HG03280 (cell line): ENCODE measurements at regions not wholly inside any gene's neighbourhood (a gene's known extent, or its start where the extent isn't known, plus 50 kb on each side); places are given as distances from the start of the nearest gene placed in this dataset.
A peak's percentile ranks its signal among the peaks of the same experiment; 100 is the strongest.
"Not testable (repeated sequence)": the region's sequence is repeated elsewhere in the genome, so short reads cannot be mapped to it uniquely, and the experiment has no call there.

Source experiments
- ATAC-seq: cut with Tn5 transposase; IDR thresholded peaks from one replicate; pipeline ENCODE4 v1.9.1; 2021; ENCODE audit warnings: mild to moderate bottlenecking, moderate library complexity; ENCODE audit not compliant: unreplicated experiment

- ATAC-seq, result no peak
Observed at GRCh38 chr5:5902678-5903646, 475.4 kb downstream of the MED10 start.

- no peak for ATAC-seq
Observed at GRCh38 chr5:5900350-5900749, 477.9 kb downstream of the ICE1 start.

- no peak for ATAC-seq
Observed at GRCh38 chr5:5899716-5900115, 477.2 kb downstream of the ICE1 start.

GRCh38 chr5:5888284-5888683 lies 465.8 kb downstream of the ICE1 start:
- no peak for ATAC-seq

- ATAC-seq, result no peak
Observed at GRCh38 chr5:5887833-5888232, 465.4 kb downstream of the ICE1 start.

GRCh38 chr5:5886812-5887486 lies 464.5 kb downstream of the ICE1 start:
- peak; percentile 69 for ATAC-seq

- ATAC-seq, result no peak
Observed at GRCh38 chr5:5886353-5886752, 463.9 kb downstream of the ICE1 start.

- no peak for ATAC-seq
Observed at GRCh38 chr5:5885782-5886181, 463.3 kb downstream of the ICE1 start.

GRCh38 chr5:5884593-5884992 lies 462.1 kb downstream of the ICE1 start:
- ATAC-seq, result no peak

- no peak for ATAC-seq
Observed at GRCh38 chr5:5883562-5883961, 461.1 kb downstream of the ICE1 start.

- ATAC-seq, result no peak
Observed at GRCh38 chr5:5883146-5883545, 460.7 kb downstream of the ICE1 start.

GRCh38 chr5:5882706-5883105 lies 460.2 kb downstream of the ICE1 start:
- no peak for ATAC-seq

GRCh38 chr5:5881294-5881693 lies 458.8 kb downstream of the ICE1 start:
- ATAC-seq, result peak; percentile 64

GRCh38 chr5:5880077-5880763 lies 457.7 kb downstream of the ICE1 start:
- ATAC-seq, result no peak

GRCh38 chr5:5857396-5857795 lies 434.9 kb downstream of the ICE1 start:
- ATAC-seq, result no peak

- no peak for ATAC-seq
Observed at GRCh38 chr5:5854087-5854486, 431.6 kb downstream of the ICE1 start.

GRCh38 chr5:5838493-5838892 lies 416.0 kb downstream of the ICE1 start:
- no peak for ATAC-seq

GRCh38 chr5:5831622-5832021 lies 409.1 kb downstream of the ICE1 start:
- not testable (repeated sequence) for ATAC-seq

- no peak for ATAC-seq
Observed at GRCh38 chr5:5828619-5829018, 406.1 kb downstream of the ICE1 start.

GRCh38 chr5:5826911-5827310 lies 404.4 kb downstream of the ICE1 start:
- no peak for ATAC-seq

GRCh38 chr5:5822729-5823257 lies 400.3 kb downstream of the ICE1 start:
- no peak for ATAC-seq
